ENCODE measurements at regions not wholly inside any gene's neighbourhood (a gene's known extent, or its start where the extent isn't known, plus 50 kb on each side); places are given as distances from the start of the nearest gene placed in this dataset.
A peak's percentile ranks its signal among the peaks of the same experiment; 100 is the strongest.

DNA sequence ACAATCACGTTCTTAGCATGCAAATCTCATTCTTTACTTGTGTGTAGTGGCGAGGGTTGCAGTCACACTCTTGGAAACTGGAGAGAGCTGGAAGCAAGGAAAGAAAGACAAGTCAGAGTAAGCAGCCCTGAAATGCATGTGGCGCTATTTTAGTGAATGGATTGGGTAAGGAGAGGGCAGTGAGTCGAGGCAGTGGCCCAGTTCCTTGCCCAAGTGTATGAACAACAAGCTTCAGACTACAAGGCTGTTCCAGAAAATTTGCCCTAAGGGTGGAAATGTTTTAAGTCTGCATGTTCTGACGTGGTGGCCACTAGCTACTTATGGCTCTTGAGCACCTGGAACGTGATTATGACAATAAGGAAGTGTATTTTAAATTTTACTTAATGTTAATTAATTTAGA, 59.4 kb upstream of the PTPN3 start:
- in situ Hi-C loops (cut with MboI; ENCODE audit: low sequenced_read_pairs in 4 of 4) (loop anchor here in 1 of 4 donors (25.0 kb wide), 2 partner anchors 330 to 505 kb away; no protein-coding TSS in a partner anchor), intact Hi-C loops (cut with DNase I; ENCODE audit: low total_unique reads) (no loop called here)
- DNase-seq, result no peak
- ATAC-seq, result peak in 1 of 2 donors; percentile 42
- Histone ChIP-seq H3K4me1 (peaks cover 18 to 23% of the 10 kb centered on the region in 2 donors), H3K36me3 (no peaks in the 10 kb centered on the region), H3K27me3 (no peaks in the 10 kb centered on the region), H3K27ac (no peak overlapping the region), H3K4me3 (no peak overlapping the region), H3K9me3 (no peaks in the 10 kb centered on the region)
- no peak for TF ChIP-seq POLR2A (IDR thresholded peaks at IDR 0.05)
- TF ChIP-seq, protein P1, sequence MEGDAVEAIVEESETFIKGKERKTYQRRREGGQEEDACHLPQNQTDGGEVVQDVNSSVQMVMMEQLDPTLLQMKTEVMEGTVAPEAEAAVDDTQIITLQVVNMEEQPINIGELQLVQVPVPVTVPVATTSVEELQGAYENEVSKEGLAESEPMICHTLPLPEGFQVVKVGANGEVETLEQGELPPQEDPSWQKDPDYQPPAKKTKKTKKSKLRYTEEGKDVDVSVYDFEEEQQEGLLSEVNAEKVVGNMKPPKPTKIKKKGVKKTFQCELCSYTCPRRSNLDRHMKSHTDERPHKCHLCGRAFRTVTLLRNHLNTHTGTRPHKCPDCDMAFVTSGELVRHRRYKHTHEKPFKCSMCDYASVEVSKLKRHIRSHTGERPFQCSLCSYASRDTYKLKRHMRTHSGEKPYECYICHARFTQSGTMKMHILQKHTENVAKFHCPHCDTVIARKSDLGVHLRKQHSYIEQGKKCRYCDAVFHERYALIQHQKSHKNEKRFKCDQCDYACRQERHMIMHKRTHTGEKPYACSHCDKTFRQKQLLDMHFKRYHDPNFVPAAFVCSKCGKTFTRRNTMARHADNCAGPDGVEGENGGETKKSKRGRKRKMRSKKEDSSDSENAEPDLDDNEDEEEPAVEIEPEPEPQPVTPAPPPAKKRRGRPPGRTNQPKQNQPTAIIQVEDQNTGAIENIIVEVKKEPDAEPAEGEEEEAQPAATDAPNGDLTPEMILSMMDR (IDR thresholded peaks at IDR 0.05 in 4 of 5, conservative IDR thresholded peaks at IDR 0.05 in 1 of 5), result no peak

DNA sequence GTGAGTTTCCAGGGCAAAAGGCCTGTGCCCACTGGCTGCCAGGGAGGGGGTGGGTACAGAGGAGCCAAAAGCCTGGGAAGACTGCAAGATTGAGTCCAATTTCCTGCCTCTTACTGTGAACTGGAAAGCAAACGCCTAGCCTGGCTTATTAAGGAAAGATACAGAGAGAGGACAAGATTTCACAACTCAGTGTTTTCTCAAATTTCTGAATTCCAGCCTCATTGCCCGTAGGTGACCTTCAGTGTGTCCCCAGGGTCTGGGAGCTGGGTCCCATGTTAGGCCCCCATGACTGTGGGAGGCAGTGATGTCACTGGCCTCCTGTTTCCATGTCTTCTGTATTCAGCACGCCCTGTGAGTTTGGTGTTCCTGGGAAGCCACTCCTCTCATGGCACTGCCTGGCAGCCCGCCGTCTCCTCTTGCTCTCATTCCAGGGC, 60.6 kb upstream of the PTPN3 start:
- Histone ChIP-seq H3K4me1 (peaks cover 18 to 23% of the 10 kb centered on the region in 2 donors), H3K4me3 (no peak overlapping the region), H3K27ac (peak overlapping the region in 2 of 4 donors; percentile 7 to 73), H3K36me3 (no peaks in the 10 kb centered on the region), H3K27me3 (no peaks in the 10 kb centered on the region), H3K9me3 (no peaks in the 10 kb centered on the region)
- intact Hi-C loops (cut with DNase I; ENCODE audit: low total_unique reads), result no loop called here
- TF ChIP-seq, protein P1 (IDR thresholded peaks at IDR 0.05 in 4 of 5, conservative IDR thresholded peaks at IDR 0.05 in 1 of 5), result no peak
- no peak for TF ChIP-seq POLR2A (IDR thresholded peaks at IDR 0.05)
- ATAC-seq (peak in 1 of 2 donors; percentile 20), DNase-seq (peak in 1 of 2 donors; percentile 17)
- in situ Hi-C loops (cut with MboI; ENCODE audit: low sequenced_read_pairs in 4 of 4), result loop anchor here in 1 of 4 donors (25.0 kb wide), 2 partner anchors 329 to 504 kb away; no protein-coding TSS in a partner anchor

DNA sequence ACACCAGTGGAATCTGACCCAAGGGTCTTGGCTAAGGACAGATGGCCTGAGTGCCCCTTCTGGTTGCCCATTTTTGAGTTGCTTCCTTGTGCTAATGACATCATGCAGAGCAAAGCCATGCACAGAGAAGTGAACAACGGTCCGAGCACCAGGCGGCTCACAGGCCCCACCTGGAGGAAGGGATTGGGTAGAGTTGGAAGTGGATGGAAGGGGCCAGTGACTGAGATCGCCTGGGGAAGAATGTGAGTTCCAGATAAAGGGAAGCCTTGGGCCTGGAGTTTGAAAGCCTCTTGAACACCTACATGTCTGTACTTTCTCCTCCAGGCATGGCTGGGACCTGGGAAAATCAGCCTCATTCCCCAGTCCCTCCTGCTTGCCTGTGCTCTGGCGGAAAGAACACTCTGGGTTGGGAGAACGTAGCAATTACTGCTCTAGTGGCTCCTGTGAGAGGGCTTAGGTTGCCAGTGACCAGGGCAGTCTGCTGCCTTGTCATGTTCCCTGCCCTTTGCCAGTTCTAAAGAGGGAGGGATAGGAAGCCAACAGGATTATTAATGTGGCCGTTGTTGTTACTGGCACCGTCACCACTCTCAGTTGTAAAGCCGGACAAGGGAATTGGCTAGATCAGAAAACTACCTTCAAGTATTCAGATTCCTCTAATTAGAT, 62.5 kb upstream of the PTPN3 start:
- TF ChIP-seq POLR2A (IDR thresholded peaks at IDR 0.05), result peak; percentile 44 to 45
- TF ChIP-seq, protein P1 (IDR thresholded peaks at IDR 0.05 in 4 of 5, conservative IDR thresholded peaks at IDR 0.05 in 1 of 5), result peak in 1 of 5 experiments; percentile 24
- in situ Hi-C loops (cut with MboI; ENCODE audit: low sequenced_read_pairs in 4 of 4) (loop anchor here in 1 of 4 donors (25.0 kb wide), 2 partner anchors 327 to 502 kb away; no protein-coding TSS in a partner anchor), intact Hi-C loops (cut with DNase I; ENCODE audit: low total_unique reads) (no loop called here)
- ATAC-seq (peak; percentile 93 to 97), DNase-seq (peak; percentile 67 to 77)
- H3K27ac ChIP-seq, result peak overlapping the region; percentile 68 to 87 (median 78)
- no peaks in the 10 kb centered on the region for H3K36me3 ChIP-seq
- H3K4me1 ChIP-seq, result peaks cover 18 to 23% of the 10 kb centered on the region in 2 donors
- H3K27me3 ChIP-seq, result no peaks in the 10 kb centered on the region
- H3K4me3 ChIP-seq, result no peak overlapping the region
- no peaks in the 10 kb centered on the region for H3K9me3 ChIP-seq

DNA sequence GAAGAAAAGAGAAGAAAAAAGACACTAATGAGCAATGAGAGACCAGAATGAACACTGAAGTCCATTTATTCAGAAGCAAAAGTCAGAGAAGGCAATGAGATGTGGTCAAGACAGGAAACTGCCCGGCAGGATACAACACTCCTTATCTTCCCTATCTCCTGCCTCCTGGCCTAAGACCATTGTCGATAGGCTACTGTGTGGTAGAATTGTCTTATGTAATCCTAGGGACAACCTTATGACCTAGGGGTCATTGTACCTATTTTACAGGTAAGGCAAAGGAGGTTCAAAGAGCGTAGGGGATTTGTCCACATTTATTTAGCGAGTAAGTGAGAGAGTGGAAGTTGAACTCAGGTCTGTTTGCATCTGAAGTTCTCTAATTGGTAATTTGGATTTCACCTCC, 63.0 kb upstream of the PTPN3 start:
- Histone ChIP-seq H3K9me3 (no peaks in the 10 kb centered on the region), H3K4me3 (no peak overlapping the region), H3K27ac (peak overlapping the region; percentile 68 to 87 (median 78)), H3K36me3 (no peaks in the 10 kb centered on the region), H3K27me3 (no peaks in the 10 kb centered on the region), H3K4me1 (peaks cover 18 to 23% of the 10 kb centered on the region in 2 donors)
- intact Hi-C loops (cut with DNase I; ENCODE audit: low total_unique reads), result no loop called here
- in situ Hi-C loops (cut with MboI; ENCODE audit: low sequenced_read_pairs in 4 of 4), result loop anchor here in 1 of 4 donors (25.0 kb wide), 2 partner anchors 326 to 501 kb away; no protein-coding TSS in a partner anchor
- TF ChIP-seq POLR2A (IDR thresholded peaks at IDR 0.05), result no peak
- TF ChIP-seq, protein P1 (IDR thresholded peaks at IDR 0.05 in 4 of 5, conservative IDR thresholded peaks at IDR 0.05 in 1 of 5), result no peak
- DNase-seq, result no peak
- peak; percentile 2 to 37 for ATAC-seq

Measured in gastrocnemius medialis (tissue), 4 donors.